NCI-H524 (cell line): ENCODE measurements at regions not wholly inside any gene's neighbourhood (a gene's known extent, or its start where the extent isn't known, plus 50 kb on each side); places are given as distances from the start of the nearest gene placed in this dataset.

Experiments used
- DNase-seq, 2 experiments: peaks; one replicate each; lab custom pipeline; 2025; lab: John Stamatoyannopoulos, UW

DNA sequence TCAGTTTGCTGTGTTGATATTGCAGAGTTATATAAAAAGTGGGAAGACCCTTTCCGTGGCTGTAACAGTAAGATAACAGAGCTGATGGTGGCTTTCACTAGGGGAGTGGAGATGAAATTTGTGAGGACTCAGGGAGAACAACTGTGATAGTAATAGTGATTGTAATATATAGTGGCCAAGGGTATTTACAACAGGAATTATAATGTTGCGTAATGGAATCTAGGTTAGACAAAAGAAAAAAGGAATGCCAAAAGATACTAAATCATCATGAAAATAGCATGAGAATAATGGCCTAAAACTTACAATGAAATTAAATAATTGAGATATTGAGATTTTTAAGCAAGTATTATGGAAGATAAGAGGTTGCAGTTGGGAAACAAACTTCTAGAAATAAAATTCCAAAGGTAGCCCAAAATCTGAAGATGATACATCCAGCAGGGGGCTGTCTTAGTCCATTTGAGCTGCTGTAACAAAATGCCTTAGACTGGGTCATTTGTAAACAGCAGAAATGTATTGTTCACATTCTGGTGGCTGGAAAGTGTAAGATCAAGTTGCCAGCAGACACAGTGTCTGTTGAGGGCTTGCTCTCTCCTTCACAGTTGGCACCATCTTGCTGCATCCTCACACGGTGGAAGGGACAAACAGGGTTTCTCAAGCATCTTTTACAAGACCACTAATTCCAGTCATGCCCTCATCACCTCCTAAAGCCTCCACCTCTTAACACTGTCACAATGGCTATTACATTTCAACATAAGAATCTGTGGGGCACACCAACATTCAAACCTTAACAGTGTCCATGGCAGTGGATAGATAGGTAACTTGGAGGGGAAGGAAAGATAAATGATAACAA lies 711.2 kb downstream of the MRPL39 start:
- peak in 1 of 2 experiments; percentile 31 for DNase-seq

DNA sequence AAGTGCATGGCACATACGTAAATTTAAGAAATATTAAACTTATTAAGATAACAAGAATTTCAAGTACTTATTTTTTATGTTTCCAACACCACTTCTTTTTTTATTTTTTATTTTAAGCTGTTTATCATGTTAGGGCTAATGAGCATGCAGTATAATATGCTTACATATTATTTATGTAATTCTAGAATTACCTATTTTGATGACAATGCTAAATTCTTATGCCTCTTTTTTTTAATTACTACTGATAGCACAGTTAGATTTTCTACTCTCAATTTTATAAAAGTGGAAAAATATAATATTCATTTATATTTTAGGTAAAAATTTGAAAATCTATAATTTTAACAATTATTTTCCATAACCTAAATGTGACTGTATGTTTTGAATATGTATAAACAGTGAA lies 713.0 kb downstream of the MRPL39 start:
- no peak for DNase-seq

DNA sequence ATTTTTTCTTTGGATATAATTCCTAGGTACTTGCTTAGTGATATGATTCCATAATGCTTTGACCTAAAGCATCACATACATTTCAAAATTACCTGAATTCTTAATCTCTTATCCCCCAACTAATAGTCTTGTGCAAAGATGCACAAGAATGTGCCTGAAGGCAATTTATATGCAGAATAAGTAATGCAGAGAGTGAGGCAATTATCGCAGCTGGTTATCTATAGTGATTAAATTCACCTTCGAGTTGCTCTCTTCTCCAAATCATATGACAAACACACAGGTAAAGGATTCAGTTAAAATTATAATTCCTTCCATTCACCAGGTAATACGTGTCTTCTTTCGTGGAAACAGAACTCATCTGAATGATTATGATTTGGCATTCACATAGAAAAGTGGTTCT lies 717.3 kb downstream of the MRPL39 start:
- DNase-seq, result no peak

DNA sequence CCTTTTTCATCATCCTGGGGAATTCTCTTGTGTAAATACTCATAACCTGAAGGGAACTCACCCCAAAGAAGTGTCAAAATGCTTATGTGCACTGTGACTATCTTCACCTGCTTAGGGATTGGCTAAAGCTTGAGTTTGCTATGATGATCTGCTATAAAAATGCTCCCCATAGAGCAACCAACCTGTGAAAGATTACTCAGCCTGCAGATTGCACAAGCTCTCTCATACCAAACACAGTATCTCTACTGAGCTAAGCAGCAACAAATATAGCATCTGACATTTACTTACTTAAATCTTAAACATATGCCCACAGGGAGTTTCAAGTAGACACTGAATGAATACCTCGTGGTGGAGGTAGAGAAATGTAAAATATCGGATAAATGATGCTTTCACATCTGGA lies 725.8 kb downstream of the MRPL39 start:
- no peak for DNase-seq

DNA sequence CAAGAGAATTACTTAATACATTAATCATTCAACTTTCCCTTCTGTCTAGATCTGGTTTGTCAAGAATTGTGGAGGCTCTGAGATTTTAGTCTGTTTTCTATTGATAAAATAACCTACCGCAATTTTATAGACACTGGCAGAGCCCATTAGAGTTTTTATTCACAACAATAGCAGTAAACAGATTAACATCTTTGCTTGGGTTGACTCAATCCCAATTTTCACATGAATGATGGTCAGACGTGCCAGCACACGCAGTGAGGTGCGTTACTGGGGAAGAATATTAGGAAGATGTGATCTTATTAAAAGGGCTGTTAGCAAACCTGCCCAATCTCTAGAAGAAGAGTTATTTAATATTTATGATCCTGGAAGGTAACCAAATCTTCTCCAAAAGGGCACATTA lies 736.6 kb downstream of the MRPL39 start:
- DNase-seq, result no peak

DNA sequence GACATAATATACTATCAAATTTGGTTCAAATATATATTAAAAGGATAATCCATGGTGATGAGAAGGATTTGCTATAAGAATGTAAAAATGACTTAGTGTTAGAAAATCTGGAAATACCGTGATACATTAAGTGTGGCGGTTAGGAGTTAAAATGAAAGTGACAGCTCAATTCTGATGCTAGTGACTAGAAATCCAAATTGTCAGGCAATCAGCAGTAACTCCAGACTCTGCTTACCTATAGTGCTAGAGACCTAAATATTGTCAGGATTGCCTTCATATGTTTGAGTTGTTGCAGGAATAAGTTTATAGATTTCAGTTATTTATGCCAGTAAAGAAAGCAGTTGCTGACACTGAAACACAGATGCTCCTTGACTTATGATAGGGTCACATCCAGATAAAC lies 737.4 kb downstream of the MRPL39 start:
- DNase-seq, result no peak

DNA sequence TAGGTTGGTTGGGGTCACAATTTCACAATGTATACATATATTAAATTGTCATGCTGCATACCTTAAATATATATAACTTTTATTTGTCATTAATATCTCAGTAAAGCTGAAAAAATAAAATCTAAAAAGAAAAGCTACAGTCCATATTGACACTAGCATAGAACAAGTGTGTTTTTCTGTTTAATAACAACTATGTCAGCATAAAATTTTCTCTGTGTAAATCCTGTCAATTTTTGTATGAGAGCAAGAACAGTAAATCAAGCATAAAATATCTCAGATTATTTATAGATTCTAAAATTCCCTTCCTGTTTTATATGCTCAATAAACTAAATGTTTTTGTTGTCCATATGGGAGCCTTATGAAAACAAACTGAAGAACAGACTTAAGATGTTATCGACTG lies 739.2 kb downstream of the MRPL39 start:
- DNase-seq, result no peak

DNA sequence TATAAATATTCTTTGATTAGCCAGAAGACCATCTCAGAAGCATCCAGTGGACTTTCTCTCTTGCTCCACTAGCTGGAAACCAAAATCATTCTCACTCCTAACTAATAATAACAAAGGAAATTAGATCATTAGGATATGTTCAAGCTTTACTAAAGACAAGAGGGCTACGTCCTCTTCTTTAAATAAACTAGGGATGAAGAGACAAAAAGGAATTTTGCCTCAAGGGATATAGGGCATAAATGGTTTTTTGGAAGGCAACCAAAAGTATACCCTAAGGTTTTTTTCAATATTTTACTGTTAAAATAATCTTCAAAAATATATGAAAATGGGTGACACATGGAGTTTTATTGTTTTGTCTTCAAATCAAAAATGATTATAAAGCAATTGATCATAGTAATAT lies 745.8 kb downstream of the MRPL39 start:
- no peak for DNase-seq

DNA sequence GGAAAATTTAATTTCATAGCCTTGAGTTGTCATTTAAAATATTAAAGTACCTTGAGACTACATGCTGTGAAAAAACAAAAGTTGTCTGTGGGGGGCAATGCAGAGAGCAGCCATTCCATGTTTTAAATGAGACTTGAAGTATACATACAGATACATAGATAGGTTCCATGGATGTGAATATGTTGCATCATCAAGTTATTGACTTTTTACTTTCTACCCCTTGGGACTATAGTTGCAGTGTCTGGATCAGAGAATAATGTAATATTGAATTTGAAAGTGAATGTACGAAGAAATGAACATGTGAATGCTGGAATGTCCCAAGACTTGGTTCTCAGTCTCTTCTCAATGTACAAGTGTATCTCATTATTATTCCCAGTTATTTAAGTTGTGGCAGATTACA lies 751.0 kb downstream of the MRPL39 start:
- DNase-seq, result no peak

DNA sequence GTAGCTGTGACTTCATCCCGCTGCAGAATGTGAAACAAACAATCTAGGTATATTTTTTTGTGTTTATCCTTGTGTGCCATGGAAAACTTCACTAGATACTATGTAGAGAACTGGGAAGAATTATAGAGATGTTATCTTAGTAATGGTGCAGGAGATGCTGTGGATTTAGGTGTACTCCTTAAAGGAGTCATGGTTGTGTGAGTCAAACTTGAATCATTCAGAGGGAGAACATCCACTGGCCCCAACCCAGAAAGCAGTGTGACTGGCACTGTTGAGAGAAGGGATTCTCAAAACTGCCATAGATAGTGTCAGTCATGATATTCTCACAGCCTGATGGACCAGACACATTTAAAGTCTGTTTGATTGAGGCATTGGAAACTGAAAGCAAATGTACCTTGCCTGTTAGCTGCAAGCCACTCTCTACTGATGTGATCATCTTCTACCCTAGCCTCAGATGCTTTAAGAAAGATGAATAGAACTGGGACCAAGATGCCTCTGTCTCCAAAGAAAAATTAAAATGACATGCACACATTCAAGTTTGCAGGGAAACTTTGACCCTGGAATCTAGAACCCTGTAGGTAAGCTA lies 754.6 kb downstream of the MRPL39 start:
- DNase-seq, result no peak

DNA sequence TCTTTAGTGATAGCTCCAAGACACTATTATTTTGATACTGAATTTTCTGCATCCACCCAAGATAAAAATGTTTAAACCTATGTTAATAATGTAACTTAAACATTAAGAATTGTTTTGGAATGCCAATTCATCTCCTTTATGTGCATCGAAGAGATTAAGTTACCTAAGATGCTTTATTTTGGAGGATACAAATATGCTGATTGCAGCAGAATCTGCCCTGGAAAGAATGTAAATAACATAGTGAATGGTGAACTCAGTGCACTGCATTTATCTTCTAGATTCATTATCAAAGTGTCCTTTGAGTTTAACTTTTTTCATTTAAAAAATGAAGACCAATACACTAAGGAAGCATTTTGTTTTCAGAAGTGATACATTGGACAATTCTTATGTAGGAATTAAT lies 757.2 kb downstream of the MRPL39 start:
- no peak for DNase-seq

DNA sequence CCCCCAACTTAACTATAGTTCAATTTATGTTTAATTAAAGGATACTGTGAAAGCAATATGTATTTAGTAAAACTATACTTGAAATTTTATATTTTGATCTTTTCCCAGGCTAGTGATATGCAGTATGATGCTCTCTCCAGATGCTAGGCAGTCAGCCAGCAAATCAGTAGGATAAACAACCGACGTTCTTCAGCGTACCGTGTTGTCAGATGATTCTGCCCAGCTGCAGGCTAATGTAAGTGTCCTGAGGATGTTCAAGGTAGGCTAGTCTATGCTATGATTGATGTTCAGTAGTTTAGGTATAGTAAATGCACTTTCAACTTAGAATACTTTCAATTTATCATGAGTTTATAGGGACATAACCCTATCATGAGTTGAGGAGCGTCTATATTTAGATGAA lies 762.6 kb downstream of the MRPL39 start:
- no peak for DNase-seq

DNA sequence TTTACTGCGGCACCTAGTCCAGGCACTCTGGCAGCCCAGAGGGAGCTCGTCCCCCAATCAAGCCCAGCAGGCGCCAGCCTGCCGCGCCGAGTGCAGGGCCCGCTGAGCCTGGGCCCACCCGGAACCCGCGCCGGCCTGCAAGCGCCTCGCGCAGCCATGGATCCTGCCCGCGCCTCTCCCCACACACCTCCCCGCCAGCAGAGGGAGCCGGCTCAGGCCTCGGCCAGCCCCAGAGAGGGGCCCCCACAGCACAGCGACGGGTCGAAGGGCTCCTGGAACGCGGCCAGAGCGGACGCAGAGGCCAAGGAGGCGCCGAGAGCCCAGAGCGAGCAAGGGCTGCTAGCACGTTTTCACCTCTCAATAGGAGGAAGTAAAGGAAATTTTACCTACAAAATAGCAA lies 767.0 kb downstream of the MRPL39 start:
- no peak for DNase-seq

DNA sequence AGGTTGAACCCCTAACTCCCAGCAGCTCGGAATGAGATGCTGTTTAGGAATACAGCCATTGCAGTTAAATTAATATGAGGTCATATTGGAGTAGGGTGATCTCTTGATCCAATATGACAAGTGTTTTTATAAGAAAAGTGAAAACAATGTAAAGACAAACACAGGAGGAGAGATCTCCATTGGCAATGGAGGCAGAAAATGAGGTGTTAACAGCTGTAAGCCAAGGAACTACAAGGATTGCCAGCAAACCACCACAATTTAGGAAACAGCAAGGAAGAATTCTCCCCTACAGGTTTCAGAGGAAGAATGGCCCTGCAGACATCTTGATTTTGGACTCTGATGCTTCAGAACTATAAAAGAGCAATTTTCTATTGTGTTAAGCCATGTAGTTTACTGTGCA lies 774.3 kb downstream of the MRPL39 start:
- DNase-seq, result no peak

DNA sequence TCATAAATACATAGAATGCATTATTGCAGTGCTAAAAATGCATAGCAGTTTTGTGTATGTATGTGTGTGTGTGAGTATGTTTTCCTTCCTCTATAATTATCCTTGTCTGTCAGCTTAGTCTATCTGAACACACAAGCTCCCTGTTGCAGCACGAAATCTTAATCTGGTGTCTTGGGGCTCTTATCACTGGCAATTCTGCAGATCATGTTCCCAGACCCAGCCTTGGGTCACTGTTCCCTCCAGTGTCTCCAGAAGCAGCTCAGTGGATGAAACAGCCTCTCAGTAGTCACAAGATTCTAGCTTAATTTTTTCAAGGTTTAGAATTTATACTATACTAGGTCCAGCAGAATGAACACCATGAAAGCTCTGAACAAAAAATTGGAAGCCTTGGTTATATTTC lies 777.9 kb downstream of the MRPL39 start:
- peak in 1 of 2 experiments; percentile 7 for DNase-seq

DNA sequence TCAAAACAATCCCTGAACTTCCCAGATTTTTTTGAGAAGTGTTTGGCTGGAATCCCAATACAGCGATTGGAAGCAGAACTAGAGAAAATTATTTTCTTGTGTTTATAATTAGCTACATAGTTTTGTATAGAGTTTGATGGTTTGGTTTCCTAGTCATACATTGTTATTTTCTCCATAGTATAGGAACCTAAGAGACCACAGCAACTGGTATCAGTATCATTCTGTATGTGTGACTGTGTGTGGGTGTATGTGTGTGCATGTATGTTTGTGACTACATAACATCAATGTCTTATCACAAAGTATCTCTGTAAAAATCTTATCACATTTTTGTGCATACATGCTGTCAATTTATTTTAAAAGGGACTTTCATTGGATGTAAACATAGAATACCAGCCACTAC lies 780.5 kb downstream of the MRPL39 start:
- DNase-seq, result no peak

DNA sequence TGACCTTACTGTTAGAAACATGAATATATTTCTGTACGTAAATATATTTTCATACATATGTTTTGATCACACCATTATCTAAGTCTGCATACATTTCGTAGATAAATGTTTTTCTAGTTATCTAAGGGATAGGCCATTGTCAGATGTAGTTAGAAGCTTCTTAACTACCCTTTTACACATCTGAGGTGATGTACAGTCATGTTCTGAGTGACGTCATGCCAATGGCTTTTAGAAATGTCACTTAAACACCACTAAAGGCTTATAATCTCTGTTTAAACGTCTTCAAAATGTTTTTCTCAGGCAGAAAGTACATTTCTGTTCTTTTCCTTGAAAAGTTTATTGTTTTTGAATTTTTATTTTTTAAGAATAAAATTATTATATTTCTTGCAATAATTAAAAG lies 781.9 kb downstream of the MRPL39 start:
- no peak for DNase-seq

DNA sequence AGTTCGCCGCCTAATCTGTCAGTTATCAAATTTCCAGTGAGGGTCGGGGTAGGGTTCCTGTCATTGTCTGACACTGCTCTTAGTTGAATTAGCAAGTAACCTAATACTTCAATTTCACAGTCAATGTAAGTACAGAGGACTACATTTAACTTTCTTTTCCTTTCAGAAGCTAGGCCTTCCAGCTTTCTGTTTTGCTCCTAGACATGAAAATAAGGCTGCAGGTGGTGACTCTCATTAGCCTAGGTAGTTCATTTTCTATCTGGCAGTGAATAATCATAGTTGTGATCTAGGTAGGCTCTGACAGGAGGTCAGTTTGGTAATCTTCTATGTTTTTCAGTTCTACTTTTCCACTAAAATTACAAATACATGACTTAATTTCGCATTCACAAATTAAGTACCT lies 783.1 kb downstream of the MRPL39 start:
- DNase-seq, result no peak

DNA sequence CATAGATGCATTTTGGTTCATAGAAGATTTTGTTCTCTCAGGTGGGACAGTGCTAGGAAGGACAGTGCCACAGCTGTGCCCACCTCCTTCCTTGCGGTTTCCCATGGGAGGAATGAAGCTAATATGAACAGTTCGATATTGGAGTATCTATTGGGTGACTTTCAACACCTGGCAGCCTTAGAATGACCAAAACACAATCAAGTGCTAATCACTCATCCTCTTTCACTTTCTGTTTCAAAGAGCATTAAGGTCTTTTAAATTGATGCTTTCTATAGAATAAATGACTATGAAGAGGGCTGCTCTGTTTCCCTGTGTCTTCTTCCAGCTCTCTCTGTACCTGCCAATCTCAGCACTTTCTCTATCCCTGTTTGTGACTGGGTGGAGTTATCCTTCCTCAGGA lies 784.0 kb downstream of the MRPL39 start:
- no peak for DNase-seq

DNA sequence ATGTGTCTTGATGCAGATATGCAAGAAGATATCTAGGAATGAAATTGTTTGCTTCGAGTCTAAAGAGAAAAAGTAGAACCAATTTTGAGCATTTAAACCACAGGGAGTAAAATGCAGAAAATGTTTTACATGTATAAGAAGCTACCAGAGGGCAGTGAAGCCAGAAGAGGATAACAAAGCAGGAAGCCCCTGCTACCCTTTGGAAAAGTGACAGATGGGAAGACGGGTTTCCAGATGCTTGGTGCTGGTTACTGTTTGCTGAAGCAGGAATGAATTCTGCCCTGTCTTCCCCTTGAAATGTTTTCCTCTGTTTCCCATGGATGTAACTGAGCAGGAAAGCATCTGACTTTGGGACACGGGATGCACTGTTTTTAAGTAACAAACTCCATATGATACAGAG lies 822.2 kb downstream of the MRPL39 start:
- DNase-seq, result peak; percentile 78 to 91

DNA sequence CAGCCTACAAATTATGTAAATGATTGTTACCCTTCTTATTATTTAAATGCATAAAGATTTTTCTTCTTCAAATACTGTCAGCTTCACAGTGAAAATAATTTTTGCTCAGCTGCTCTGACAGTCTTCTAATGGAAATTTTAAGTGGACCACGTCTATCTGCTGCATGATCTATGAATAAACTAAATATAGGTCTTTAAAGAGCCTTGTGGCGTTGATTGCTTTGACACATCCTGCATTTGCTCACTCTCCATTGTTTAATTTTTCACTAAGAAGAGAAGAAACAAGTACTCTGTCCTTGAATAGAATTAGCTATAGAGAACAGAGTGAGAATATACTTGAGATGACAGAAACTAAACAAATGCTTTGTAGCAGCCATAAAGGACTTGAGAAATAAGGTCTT lies 826.1 kb downstream of the MRPL39 start:
- DNase-seq, result no peak

DNA sequence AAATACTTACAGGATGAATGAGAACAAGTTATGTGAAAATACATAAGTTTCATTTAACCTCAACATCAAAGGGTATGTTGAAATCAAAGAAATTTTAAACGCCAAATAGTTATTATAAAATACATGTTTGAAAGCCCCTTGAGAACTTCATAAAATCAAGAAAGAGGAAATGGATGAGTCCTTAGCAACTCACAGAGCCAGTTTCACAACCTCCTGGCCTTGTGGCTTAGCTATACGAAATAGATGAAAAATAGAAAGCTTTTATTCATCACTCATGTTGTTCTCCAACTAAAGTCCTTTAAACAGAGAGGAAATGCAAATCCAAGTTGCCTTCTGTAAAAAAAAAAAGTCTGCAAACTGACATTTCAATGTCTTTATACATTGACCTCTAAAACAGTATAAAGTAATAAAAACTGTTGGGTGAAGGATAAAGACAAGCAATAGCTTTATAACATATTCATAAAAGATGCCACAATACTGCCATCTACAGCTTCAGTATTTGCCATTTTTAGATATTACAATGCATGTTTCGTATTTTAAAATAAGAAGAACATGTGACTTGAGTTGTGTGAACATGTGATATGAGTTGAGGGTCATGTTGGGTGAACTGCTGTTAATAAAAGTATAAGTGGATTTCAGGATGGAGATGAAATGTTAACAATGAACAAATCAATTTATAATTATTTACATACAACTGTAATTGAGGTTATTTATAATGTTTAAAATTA lies 847.8 kb downstream of the MRPL39 start:
- DNase-seq, result peak in 1 of 2 experiments; percentile 21

DNA sequence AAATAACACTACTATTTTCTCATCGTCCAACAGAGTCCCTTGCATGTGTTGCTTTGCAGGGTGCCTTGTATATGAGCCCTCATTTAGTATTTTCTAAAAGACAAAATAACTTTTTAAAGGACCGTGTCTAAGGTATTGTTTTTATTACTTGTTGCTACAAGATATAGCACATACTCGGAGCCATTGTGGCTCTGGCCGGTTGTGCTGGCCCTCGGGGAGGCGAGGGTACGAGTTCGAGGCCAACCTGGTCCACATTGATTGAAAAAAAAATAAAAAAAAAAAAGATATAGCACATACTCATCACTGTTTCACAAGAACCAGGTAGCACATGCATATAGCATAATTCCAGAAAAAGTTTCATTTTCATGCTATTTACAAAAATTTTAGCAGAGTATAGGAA lies 869.2 kb downstream of the MRPL39 start:
- DNase-seq, result no peak
